IMR-90 (cell line): ENCODE measurements at regions not wholly inside any gene's neighbourhood (a gene's known extent, or its start where the extent isn't known, plus 50 kb on each side); places are given as distances from the start of the nearest gene placed in this dataset.

Experiments used
- ATAC-seq: fragments of 200-7000 bp; cut with Tn5 transposase; 2 replicates; pipeline ENCODE4 v1.9.1; 2020; ENCODE audit warnings: low read depth, mild to moderate bottlenecking, moderate library complexity
- BruUV-seq: library from RNA; stranded (reverse); fragments of 400-500 nt; replicated peaks from 2 replicates; lab custom pipeline; 2021; lab: Mats Ljungman, UMichigan
- CTCF ChIA-PET: fragments of 300-600 bp; formaldehyde crosslinking; extraction: SDS; loops from one replicate; lab custom pipeline; 2021; ENCODE audit warnings: antibody characterized with exemption; lab: Yijun Ruan, JAX
- POLR2A ChIA-PET: fragments of 300-600 bp; sonication (Branson Sonifier 250); formaldehyde crosslinking; loops from one replicate; lab custom pipeline; 2022; ENCODE audit warnings: antibody characterized with exemption; ENCODE audit not compliant: unreplicated experiment; lab: Charles Lee
- DNase-seq: peaks from one replicate; pipeline ENCODE4 v3.0.0; 2013
- H2AFZ ChIP-seq: replicated peaks from 2 replicates; pipeline ENCODE3; 2013; ENCODE audit warnings: low read length, mild to moderate bottlenecking; ENCODE audit not compliant: poor library complexity
- H2AK5ac ChIP-seq: 2 replicates; pipeline ENCODE4 v1.6.1; 2013; ENCODE audit warnings: low read depth, low read length, inconsistent platforms
- H2AK9ac ChIP-seq: replicated peaks from 2 replicates; pipeline ENCODE3; 2013; ENCODE audit warnings: mild to moderate bottlenecking, low read depth, low read length, moderate library complexity; ENCODE audit not compliant: poor library complexity
- H2BK120ac ChIP-seq: 2 replicates; pipeline ENCODE4 v1.6.1; 2013; ENCODE audit warnings: low read depth, low read length, inconsistent platforms
- H2BK15ac ChIP-seq: 3 replicates; pipeline ENCODE4 v1.6.1; 2013; ENCODE audit warnings: low read depth, low read length, inconsistent platforms
- H2BK20ac ChIP-seq: 2 replicates; pipeline ENCODE4 v1.6.1; 2013; ENCODE audit warnings: low read depth, mild to moderate bottlenecking, inconsistent platforms, low read length, moderate library complexity
- H2BK5ac ChIP-seq: 2 replicates; pipeline ENCODE4 v1.6.1; 2013; ENCODE audit warnings: mild to moderate bottlenecking, low read depth, low read length, inconsistent platforms; ENCODE audit not compliant: poor library complexity, severe bottlenecking
- H3K14ac ChIP-seq: replicated peaks from 2 replicates; pipeline ENCODE4 v1.6.1; 2013; ENCODE audit warnings: low read depth, low read length, inconsistent platforms
- H3K18ac ChIP-seq: 2 replicates; pipeline ENCODE4 v1.6.1; 2013; ENCODE audit warnings: low read depth, low read length, control low read depth
- H3K23ac ChIP-seq: 2 replicates; pipeline ENCODE4 v1.6.1; 2013; ENCODE audit warnings: low read depth, low read length, inconsistent platforms
- H3K27ac ChIP-seq: 2 replicates; pipeline ENCODE4 v1.5.1; 2013; ENCODE audit warnings: mild to moderate bottlenecking, control low read depth, low read length; ENCODE audit not compliant: insufficient read depth
- H3K27me3 ChIP-seq: 2 replicates; pipeline ENCODE4 v1.6.1; 2013; ENCODE audit warnings: low read length; ENCODE audit not compliant: control insufficient read depth, insufficient read depth
- H3K36me3 ChIP-seq: 2 replicates; pipeline ENCODE4 v1.6.1; 2013; ENCODE audit warnings: low read length, mixed read lengths; ENCODE audit not compliant: control insufficient read depth, insufficient read depth
- H3K4ac ChIP-seq: 2 replicates; pipeline ENCODE4 v1.6.1; 2013; ENCODE audit warnings: low read depth, low read length, inconsistent platforms
- H3K4me1 ChIP-seq: 2 replicates; pipeline ENCODE4 v1.6.1; 2013; ENCODE audit warnings: low read length, mixed read lengths; ENCODE audit not compliant: control insufficient read depth, insufficient read depth
- H3K4me2 ChIP-seq: 2 replicates; pipeline ENCODE4 v1.6.1; 2013; ENCODE audit warnings: low read depth, mild to moderate bottlenecking, control low read depth, low read length, moderate library complexity
- H3K4me3 ChIP-seq: 2 replicates; pipeline ENCODE4 v1.5.1; 2013; ENCODE audit warnings: low read depth, mild to moderate bottlenecking, control low read depth, low read length, moderate library complexity; ENCODE audit not compliant: insufficient read depth
- H3K56ac ChIP-seq: 2 replicates; pipeline ENCODE4 v1.6.1; 2013; ENCODE audit warnings: low read length, inconsistent platforms; ENCODE audit not compliant: insufficient read depth; ENCODE audit errors: extremely low read depth
- H3K79me1 ChIP-seq, 2 experiments: 2 replicates each; pipeline ENCODE4 v1.6.1; 2013; ENCODE audit warnings: low read length in 2 of 2, inconsistent platforms in 1 of 2, low read depth in 1 of 2
- H3K9ac ChIP-seq: 2 replicates; pipeline ENCODE4 v1.6.1; 2013; ENCODE audit warnings: low read depth, low read length, control low read depth
- H3K9me1 ChIP-seq: 2 replicates; pipeline ENCODE4 v1.6.1; 2013; ENCODE audit warnings: low read length, inconsistent platforms; ENCODE audit not compliant: insufficient read depth
- H3K9me3 ChIP-seq: 2 replicates; pipeline ENCODE4 v1.6.1; 2013; ENCODE audit warnings: low read length; ENCODE audit not compliant: control insufficient read depth, insufficient read depth
- H4K20me1 ChIP-seq: 2 replicates; pipeline ENCODE4 v1.6.1; 2013; ENCODE audit warnings: low read length, inconsistent platforms; ENCODE audit not compliant: insufficient read depth
- H4K5ac ChIP-seq: 2 replicates; pipeline ENCODE4 v1.6.1; 2013; ENCODE audit warnings: mild to moderate bottlenecking, low read depth, low read length, control low read depth
- H4K8ac ChIP-seq, 2 experiments: 2 replicates each; pipeline ENCODE4 v1.6.1; 2013; ENCODE audit warnings: low read depth in 2 of 2, low read length in 2 of 2, control low read depth in 1 of 2, inconsistent platforms in 1 of 2
- H4K91ac ChIP-seq: 2 replicates; pipeline ENCODE4 v1.6.1; 2013; ENCODE audit warnings: low read depth, low read length, inconsistent platforms; ENCODE audit not compliant: insufficient read depth
- BHLHE40 ChIP-seq: fragments of 150-350 bp; IDR thresholded peaks from 2 replicates; pipeline ENCODE4 v1.6.1; 2016; ENCODE audit warnings: mild to moderate bottlenecking, low read depth, low read length
- CEBPB ChIP-seq: IDR thresholded peaks from 2 replicates; pipeline ENCODE4 v1.6.1; 2012; ENCODE audit warnings: low read depth, low read length, improper control_type of control experiment
- CHD1 ChIP-seq: IDR thresholded peaks from 2 replicates; pipeline ENCODE4 v1.6.1; 2012; ENCODE audit warnings: low read depth, low read length, improper control_type of control experiment
- CTCF ChIP-seq: conservative IDR thresholded peaks from 2 replicates; pipeline ENCODE4 v1.5.1; 2012; ENCODE audit warnings: mild to moderate bottlenecking, low read depth, low read length, improper control_type of control experiment
- ELK1 ChIP-seq: fragments of 150-350 bp; IDR thresholded peaks from 2 replicates; pipeline ENCODE4 v1.6.1; 2016; ENCODE audit warnings: low read depth, mild to moderate bottlenecking, low read length, moderate library complexity, borderline replicate concordance
- FOS ChIP-seq: fragments of 150-350 bp; IDR thresholded peaks from 2 replicates; pipeline ENCODE4 v1.6.1; 2016; ENCODE audit warnings: low read depth, low read length
- MAFK ChIP-seq: IDR thresholded peaks from 2 replicates; pipeline ENCODE4 v1.6.1; 2012; ENCODE audit warnings: low read depth, low read length, improper control_type of control experiment
- MAZ ChIP-seq: IDR thresholded peaks from 2 replicates; pipeline ENCODE4 v1.6.1; 2012; ENCODE audit warnings: low read depth, mild to moderate bottlenecking, low read length, improper control_type of control experiment, moderate library complexity, borderline replicate concordance
- NFE2L2 ChIP-seq: fragments of 150-350 bp; IDR thresholded peaks from 2 replicates; pipeline ENCODE4 v1.6.1; 2016; ENCODE audit warnings: low read depth, mild to moderate bottlenecking, low read length
- RAD21 ChIP-seq: IDR thresholded peaks from 2 replicates; pipeline ENCODE4 v1.6.1; 2012; ENCODE audit warnings: low read length, improper control_type of control experiment
- RCOR1 ChIP-seq: IDR thresholded peaks from 2 replicates; pipeline ENCODE4 v1.6.1; 2012; ENCODE audit warnings: mild to moderate bottlenecking, low read length, improper control_type of control experiment; ENCODE audit not compliant: insufficient replicate concordance
- RFX5 ChIP-seq: IDR thresholded peaks from 2 replicates; pipeline ENCODE4 v1.8.0; 2012; ENCODE audit warnings: low read depth, mild to moderate bottlenecking, low read length, moderate library complexity
- SMC3 ChIP-seq: fragments of 150-350 bp; IDR thresholded peaks from 2 replicates; pipeline ENCODE4 v1.6.1; 2016; ENCODE audit warnings: low read depth, mild to moderate bottlenecking, antibody characterized with exemption, low read length, moderate library complexity
- USF2 ChIP-seq: fragments of 150-350 bp; IDR thresholded peaks from 2 replicates; pipeline ENCODE4 v1.6.1; 2017; ENCODE audit warnings: mild to moderate bottlenecking, antibody characterized with exemption, low read length, low read depth
- WGBS, 2 experiments: methylation state at CpG; one replicate each; pipeline versions ENCODE4 v1.1.5 to v1.1.7; 2013; ENCODE audit warnings: missing lambda C conversion rate in 2 of 2; ENCODE audit not compliant: insufficient read length in 1 of 2; ENCODE audit errors: extremely low coverage in 2 of 2; 5-methylcytosine and 5-hydroxymethylcytosine counted together
- dilution Hi-C: fragments of 300-500 bp; cut with HindIII; formaldehyde crosslinking; loops from one replicate; pipeline ENCODE4 v1.14.3; 2018; ENCODE audit warnings: low sequenced_read_pairs; ENCODE audit not compliant: unreplicated experiment
- in situ Hi-C: fragments of 300-500 bp; cut with MboI; formaldehyde crosslinking; loops from 3 replicates; pipeline ENCODE4 v1.14.3; 2019; ENCODE audit warnings: low sequenced_read_pairs, inconsistent platforms, mixed read lengths
- intact Hi-C: fragments of 100-400 bp; cut with micrococcal nuclease; formaldehyde crosslinking; loops from 2 replicates; pipeline ENCODE4 v1.10.0; 2022

DNA sequence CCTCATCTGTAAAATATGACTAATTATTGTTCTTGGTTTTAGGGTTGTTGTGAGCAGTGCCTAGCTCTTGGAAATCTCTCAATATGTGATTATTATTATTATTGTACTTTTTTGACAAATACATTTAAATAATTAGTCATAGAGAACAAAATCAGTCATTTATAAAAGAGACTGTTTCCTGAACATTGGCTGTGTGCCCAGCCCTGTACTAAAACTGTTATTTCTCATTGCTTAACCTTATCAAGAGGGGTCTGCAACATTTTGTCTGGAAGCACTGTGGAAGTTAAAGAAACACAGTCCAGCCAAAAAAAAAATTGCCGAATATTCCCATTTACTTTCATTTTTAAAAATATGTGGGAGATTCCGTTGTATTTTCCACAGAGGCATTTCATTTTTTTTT is 989.2 kb upstream of the SLIT2 start:
- no peak overlapping the region for H3K14ac ChIP-seq
- ATAC-seq, result no peak
- no peak overlapping the region for H4K5ac ChIP-seq
- no CpG with 5 or more reads among the region's 2 CpGs for WGBS, 2 experiments
- in situ Hi-C loops, result no loop called here
- H2BK5ac ChIP-seq, result no peak overlapping the region
- H3K79me1 ChIP-seq, result no peaks in the 10 kb centered on the region
- dilution Hi-C loops, result no loop called here
- H4K20me1 ChIP-seq, result no peaks in the 10 kb centered on the region
- BruUV-seq, result no TSS peak
- ChIA-PET POLR2A (no interaction called here), CTCF (no interaction called here)
- H3K27ac ChIP-seq, result no peak overlapping the region
- no peak overlapping the region for H2AK9ac ChIP-seq
- no peak overlapping the region for H3K23ac ChIP-seq
- intact Hi-C loops, result no loop called here
- H3K4ac ChIP-seq, result no peak overlapping the region
- no peak overlapping the region for H2AK5ac ChIP-seq
- no peak overlapping the region for H4K91ac ChIP-seq
- no peaks in the 10 kb centered on the region for H3K9me3 ChIP-seq
- no peak overlapping the region for H3K4me3 ChIP-seq
- H3K18ac ChIP-seq, result no peak overlapping the region
- H3K27me3 ChIP-seq, result no peaks in the 10 kb centered on the region
- H3K36me3 ChIP-seq, result no peaks in the 10 kb centered on the region
- H3K4me1 ChIP-seq, result no peaks in the 10 kb centered on the region
- no peak overlapping the region for H3K56ac ChIP-seq
- peak overlapping the region; percentile 45 for H3K4me2 ChIP-seq
- no peak overlapping the region for H2BK15ac ChIP-seq
- H3K9ac ChIP-seq, result no peak overlapping the region
- no peak overlapping the region for H2BK120ac ChIP-seq
- H2AFZ ChIP-seq, result no peak overlapping the region
- TF ChIP-seq MAFK (no peak), CTCF (no peak), RFX5 (no peak), BHLHE40 (no peak), MAZ (no peak), CEBPB (no peak), NFE2L2 (no peak), USF2 (no peak), FOS (no peak), RCOR1 (no peak), RAD21 (no peak), CHD1 (no peak), SMC3 (no peak), ELK1 (no peak)
- no peak overlapping the region for H2BK20ac ChIP-seq
- no peak for DNase-seq
- no peaks in the 10 kb centered on the region for H3K9me1 ChIP-seq
- no peak overlapping the region for H4K8ac ChIP-seq
